SJSA1 (cell line): ENCODE measurements at regions not wholly inside any gene's neighbourhood (a gene's known extent, or its start where the extent isn't known, plus 50 kb on each side); places are given as distances from the start of the nearest gene placed in this dataset.

Source experiments
- DNase-seq, 2 experiments: peaks; one replicate each; pipeline ENCODE4 v3.0.0-alpha.2; 2015 to 2020; ENCODE audit warnings: low spot score in 2 of 2, low read depth in 1 of 2
- H3K27ac ChIP-seq: fragments of 250-450 bp; sonication (Bioruptor Pico); 2 replicates; pipeline ENCODE4 v1.5.1; 2020; ENCODE audit warnings: mild to moderate bottlenecking, moderate library complexity
- H3K27me3 ChIP-seq: fragments of 250-450 bp; sonication (Bioruptor Pico); replicated peaks from 2 replicates; pipeline ENCODE4 v1.5.1; 2020; ENCODE audit warnings: mild to moderate bottlenecking, moderate library complexity
- H3K36me3 ChIP-seq: fragments of 250-450 bp; sonication (Bioruptor Pico); 2 replicates; pipeline ENCODE4 v1.5.1; 2020; ENCODE audit warnings: mild to moderate bottlenecking
- H3K4me1 ChIP-seq: fragments of 250-450 bp; sonication (Bioruptor Pico); replicated peaks from 2 replicates; pipeline ENCODE4 v1.6.1; 2021; ENCODE audit warnings: mild to moderate bottlenecking
- H3K4me3 ChIP-seq: fragments of 250-450 bp; sonication (Bioruptor Pico); 2 replicates; pipeline ENCODE4 v1.5.1; 2020; ENCODE audit warnings: mild to moderate bottlenecking
- H3K9me3 ChIP-seq: fragments of 250-450 bp; sonication (Bioruptor Pico); replicated peaks from 2 replicates; pipeline ENCODE4 v1.5.1; 2020; ENCODE audit warnings: mild to moderate bottlenecking

- H3K27me3 ChIP-seq: no peaks in the 10 kb centered on the region
- H3K4me3 ChIP-seq: no peak overlapping the region
- DNase-seq: no peak
- no peaks in the 10 kb centered on the region for H3K9me3 ChIP-seq
- no peak overlapping the region for H3K27ac ChIP-seq
- H3K36me3 ChIP-seq: no peaks in the 10 kb centered on the region
- H3K4me1 ChIP-seq: no peaks in the 10 kb centered on the region
Observed at GRCh38 chr11:79541466-79541865, 100.6 kb upstream of the TENM4 start.

GRCh38 chr11:79538775-79539174, 97.9 kb upstream of the TENM4 start:
- no peaks in the 10 kb centered on the region for H3K27me3 ChIP-seq
- H3K27ac ChIP-seq: no peak overlapping the region
- H3K36me3 ChIP-seq: no peaks in the 10 kb centered on the region
- no peaks in the 10 kb centered on the region for H3K9me3 ChIP-seq
- no peaks in the 10 kb centered on the region for H3K4me1 ChIP-seq
- H3K4me3 ChIP-seq: no peak overlapping the region
- DNase-seq: no peak

DNA sequence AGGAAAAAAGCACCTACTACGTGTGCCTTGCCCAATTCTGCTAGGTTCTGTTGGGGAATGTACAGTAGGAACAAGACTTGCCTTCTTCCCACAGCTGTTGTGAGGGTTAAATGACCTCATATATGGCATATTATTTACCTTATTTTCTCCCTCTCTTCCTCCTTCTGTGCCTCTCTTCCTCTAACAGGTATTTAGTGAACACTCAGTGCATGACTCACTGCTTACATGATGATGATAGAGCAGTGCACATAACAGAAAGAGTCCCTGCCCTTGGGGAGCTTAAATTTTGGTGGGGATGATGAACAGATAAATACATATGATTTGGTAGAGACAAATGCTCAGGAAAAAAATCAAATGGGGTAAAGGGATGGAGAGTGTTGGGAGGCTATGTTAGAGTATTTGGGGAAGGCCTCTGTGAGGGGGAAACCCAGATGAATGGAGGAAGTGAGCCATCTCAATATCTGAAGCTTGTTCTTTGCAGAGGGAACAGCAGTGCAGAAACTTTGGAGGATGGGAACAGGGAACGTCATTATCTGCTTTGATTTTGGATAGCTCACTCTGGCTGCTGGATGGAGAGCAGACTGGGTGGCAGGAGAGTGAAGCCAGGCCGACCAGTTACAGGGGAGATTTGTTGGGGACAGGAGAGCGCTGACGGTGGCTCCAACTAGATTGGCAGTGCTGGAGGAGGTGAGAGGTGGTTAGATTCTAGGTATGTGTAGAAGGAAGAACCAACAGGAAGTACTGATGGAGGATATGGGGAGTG, 95.5 kb upstream of the TENM4 start:
- H3K27ac ChIP-seq: no peak overlapping the region
- no peak overlapping the region for H3K4me3 ChIP-seq

GRCh38 chr11:79535606-79536005, 94.8 kb upstream of the TENM4 start:
- H3K27ac ChIP-seq: no peak overlapping the region
- H3K9me3 ChIP-seq: no peaks in the 10 kb centered on the region
- no peak overlapping the region for H3K4me3 ChIP-seq
- no peak for DNase-seq
- H3K4me1 ChIP-seq: no peaks in the 10 kb centered on the region
- no peaks in the 10 kb centered on the region for H3K36me3 ChIP-seq
- no peaks in the 10 kb centered on the region for H3K27me3 ChIP-seq

More for the DNA sequence above, 95.5 kb upstream of the TENM4 start:
- no peaks in the 10 kb centered on the region for H3K4me1 ChIP-seq
- H3K27me3 ChIP-seq: no peaks in the 10 kb centered on the region
- H3K9me3 ChIP-seq: no peaks in the 10 kb centered on the region
- no peaks in the 10 kb centered on the region for H3K36me3 ChIP-seq
- DNase-seq: no peak

DNA sequence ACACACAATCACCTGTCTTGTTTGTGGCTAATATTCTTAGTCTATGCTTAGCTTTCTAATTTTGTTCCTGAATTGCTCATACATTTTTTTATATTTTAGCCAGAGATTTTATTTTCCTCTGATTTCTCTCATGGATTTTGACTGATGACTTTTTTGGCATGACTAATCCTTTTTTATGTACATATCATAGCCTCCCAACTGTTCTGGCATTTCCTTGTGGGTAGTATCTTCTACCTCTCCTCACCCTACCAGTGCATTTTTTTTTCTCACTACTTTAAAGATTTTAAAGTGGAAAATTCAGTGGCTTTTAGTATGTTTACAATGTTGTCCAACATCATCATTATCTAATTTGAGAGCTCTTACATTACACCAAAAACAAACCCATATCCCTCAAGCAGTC, 84.4 kb upstream of the TENM4 start:
- Histone ChIP-seq H3K27ac (no peak overlapping the region), H3K9me3 (no peaks in the 10 kb centered on the region), H3K36me3 (no peaks in the 10 kb centered on the region), H3K4me3 (no peak overlapping the region), H3K27me3 (no peaks in the 10 kb centered on the region), H3K4me1 (no peaks in the 10 kb centered on the region)
- no peak for DNase-seq

- no peaks in the 10 kb centered on the region for H3K36me3 ChIP-seq
- no peaks in the 10 kb centered on the region for H3K9me3 ChIP-seq
- H3K27ac ChIP-seq: no peak overlapping the region
- DNase-seq: no peak
- H3K4me3 ChIP-seq: no peak overlapping the region
- H3K4me1 ChIP-seq: no peaks in the 10 kb centered on the region
- no peaks in the 10 kb centered on the region for H3K27me3 ChIP-seq
Observed at GRCh38 chr11:79522626-79523025, 81.8 kb upstream of the TENM4 start.

GRCh38 chr11:79520086-79520485, 79.3 kb upstream of the TENM4 start:
- no peaks in the 10 kb centered on the region for H3K4me1 ChIP-seq
- no peak for DNase-seq

GRCh38 chr11:79515781-79516180, 75.0 kb upstream of the TENM4 start:
- no peaks in the 10 kb centered on the region for H3K4me1 ChIP-seq
- DNase-seq: no peak
- H3K27ac ChIP-seq: no peak overlapping the region
- H3K36me3 ChIP-seq: no peaks in the 10 kb centered on the region
- no peak overlapping the region for H3K4me3 ChIP-seq
- no peaks in the 10 kb centered on the region for H3K27me3 ChIP-seq
- no peaks in the 10 kb centered on the region for H3K9me3 ChIP-seq

More at GRCh38 chr11:79520086-79520485, 79.3 kb upstream of the TENM4 start:
- no peaks in the 10 kb centered on the region for H3K36me3 ChIP-seq
- H3K4me3 ChIP-seq: no peak overlapping the region
- no peaks in the 10 kb centered on the region for H3K27me3 ChIP-seq
- no peaks in the 10 kb centered on the region for H3K9me3 ChIP-seq
- no peak overlapping the region for H3K27ac ChIP-seq

DNA sequence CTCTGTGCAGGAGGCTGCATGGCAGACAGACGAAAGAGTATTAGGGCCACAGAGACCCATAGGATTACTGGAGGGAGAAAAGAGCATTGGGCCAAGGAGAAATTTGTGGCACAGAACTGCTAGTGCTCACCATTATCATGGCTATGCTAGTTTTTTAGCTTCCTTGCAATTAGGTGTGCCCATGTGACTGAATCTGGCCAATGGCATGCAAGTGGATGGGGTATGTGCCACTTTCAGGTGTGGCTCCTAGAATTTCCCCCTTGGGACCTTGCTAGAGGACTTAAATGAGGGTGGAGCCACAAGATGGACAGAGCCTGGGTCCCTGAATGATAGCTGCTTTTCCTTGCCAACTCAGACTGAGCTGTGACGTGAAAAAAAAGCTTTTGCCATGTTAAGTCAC, 73.9 kb upstream of the TENM4 start:
- no peaks in the 10 kb centered on the region for H3K4me1 ChIP-seq
- DNase-seq: no peak
- H3K27me3 ChIP-seq: no peaks in the 10 kb centered on the region
- H3K36me3 ChIP-seq: no peaks in the 10 kb centered on the region
- H3K9me3 ChIP-seq: no peaks in the 10 kb centered on the region
- no peak overlapping the region for H3K4me3 ChIP-seq
- H3K27ac ChIP-seq: no peak overlapping the region

GRCh38 chr11:79514290-79514689, 73.5 kb upstream of the TENM4 start:
- no peaks in the 10 kb centered on the region for H3K4me1 ChIP-seq
- no peak for DNase-seq
- no peak overlapping the region for H3K27ac ChIP-seq
- no peaks in the 10 kb centered on the region for H3K27me3 ChIP-seq
- no peaks in the 10 kb centered on the region for H3K36me3 ChIP-seq
- H3K9me3 ChIP-seq: no peaks in the 10 kb centered on the region
- no peak overlapping the region for H3K4me3 ChIP-seq

DNA sequence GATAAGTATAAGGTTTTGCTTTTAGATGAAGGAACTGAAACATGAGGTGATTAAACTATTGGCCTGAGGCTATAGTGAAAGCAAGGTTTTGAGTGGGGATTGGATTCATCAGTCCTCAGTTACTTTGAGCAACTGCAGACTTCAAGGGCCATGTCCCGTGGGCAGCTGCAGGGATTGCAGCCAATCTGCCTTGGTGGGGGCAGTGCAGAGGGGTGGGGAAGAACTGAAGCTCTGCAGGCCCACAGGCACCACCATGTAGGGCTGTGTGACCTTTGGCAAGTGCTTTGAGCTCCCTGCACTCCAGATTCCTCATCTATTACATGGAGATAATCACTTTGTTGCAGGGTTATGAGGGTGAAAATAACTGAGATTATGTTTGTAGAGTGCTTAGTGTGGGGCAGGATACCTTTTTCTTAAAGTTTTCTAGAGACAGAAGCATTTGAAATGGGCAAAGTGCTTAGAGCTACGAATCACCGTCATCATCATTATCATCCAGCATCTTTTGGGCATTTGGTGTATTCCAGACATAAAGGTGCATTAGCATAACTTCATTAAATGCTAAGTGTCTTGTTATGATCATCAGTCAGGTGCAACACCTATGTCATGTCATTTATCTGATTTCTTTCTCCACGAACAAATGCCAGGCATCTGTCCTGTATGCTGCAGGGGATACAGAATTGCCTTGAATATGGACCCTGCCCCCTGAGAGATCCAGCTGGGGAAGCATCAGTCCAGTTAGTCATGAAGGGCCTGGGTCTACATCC, 72.1 kb upstream of the TENM4 start:
- no peaks in the 10 kb centered on the region for H3K36me3 ChIP-seq
- DNase-seq: no peak
- H3K4me1 ChIP-seq: no peaks in the 10 kb centered on the region
- H3K27me3 ChIP-seq: no peaks in the 10 kb centered on the region
- H3K27ac ChIP-seq: no peak overlapping the region
- no peaks in the 10 kb centered on the region for H3K9me3 ChIP-seq
- H3K4me3 ChIP-seq: no peak overlapping the region

DNA sequence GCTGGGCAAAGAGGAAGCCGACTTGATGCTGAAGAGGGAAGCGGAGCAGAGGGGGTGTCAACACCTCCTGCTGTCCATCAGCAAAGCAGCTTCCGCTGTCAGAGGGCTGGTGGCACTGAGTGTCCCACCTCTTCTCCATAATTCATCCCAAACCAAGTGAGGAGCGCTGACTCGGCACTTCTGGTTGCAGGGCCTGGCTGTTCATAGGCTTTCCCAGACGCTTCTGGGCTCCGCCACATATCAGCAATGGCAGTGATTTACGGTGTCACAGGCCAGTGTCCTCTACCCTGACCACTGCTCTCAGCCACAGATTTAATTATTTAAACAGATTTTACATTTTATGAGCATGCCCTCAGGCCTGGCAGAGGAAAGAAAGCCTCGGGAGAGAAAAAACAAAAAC, 70.1 kb upstream of the TENM4 start:
- DNase-seq: no peak
- Histone ChIP-seq H3K4me1 (no peaks in the 10 kb centered on the region), H3K9me3 (no peaks in the 10 kb centered on the region), H3K27ac (no peak overlapping the region), H3K27me3 (no peaks in the 10 kb centered on the region), H3K36me3 (no peaks in the 10 kb centered on the region), H3K4me3 (no peak overlapping the region)

- Histone ChIP-seq H3K9me3 (no peaks in the 10 kb centered on the region), H3K4me3 (no peak overlapping the region), H3K27me3 (no peaks in the 10 kb centered on the region), H3K4me1 (no peaks in the 10 kb centered on the region), H3K36me3 (no peaks in the 10 kb centered on the region), H3K27ac (no peak overlapping the region)
- DNase-seq: no peak
Observed at GRCh38 chr11:79508461-79508860, 67.6 kb upstream of the TENM4 start.

DNA sequence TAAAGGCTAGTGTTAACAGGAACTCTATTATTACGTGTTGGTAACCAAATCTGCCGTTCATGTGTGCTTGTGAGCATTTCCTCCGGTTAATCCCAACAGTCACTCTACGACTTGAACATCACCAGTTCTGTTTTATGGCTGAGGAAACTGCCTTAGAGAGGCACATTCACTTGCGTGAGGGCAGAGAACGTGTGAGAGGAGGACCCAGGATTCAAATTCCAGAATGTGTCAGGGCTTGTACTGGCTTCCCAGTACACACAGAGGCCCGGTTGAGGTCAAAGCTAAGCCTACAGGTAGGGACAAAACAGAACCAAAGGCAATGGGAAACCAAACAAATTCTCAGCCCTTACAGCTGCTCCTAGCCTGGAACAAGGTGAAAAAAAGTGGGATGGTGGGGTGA, 66.9 kb upstream of the TENM4 start:
- Histone ChIP-seq H3K9me3 (no peaks in the 10 kb centered on the region), H3K4me3 (no peak overlapping the region), H3K27me3 (no peaks in the 10 kb centered on the region), H3K36me3 (no peaks in the 10 kb centered on the region), H3K4me1 (no peaks in the 10 kb centered on the region), H3K27ac (no peak overlapping the region)
- DNase-seq: no peak
